NCI-H526 (cell line): ENCODE measurements at regions not wholly inside any gene's neighbourhood (a gene's known extent, or its start where the extent isn't known, plus 50 kb on each side); places are given as distances from the start of the nearest gene placed in this dataset.

Experiments used
- DNase-seq, 2 experiments: peaks; one replicate each; lab custom pipeline; 2025; lab: John Stamatoyannopoulos, UW

- no peak for DNase-seq
Observed at GRCh38 chr4:60020389-60020788, 1179.7 kb upstream of the ADGRL3 start.

DNA sequence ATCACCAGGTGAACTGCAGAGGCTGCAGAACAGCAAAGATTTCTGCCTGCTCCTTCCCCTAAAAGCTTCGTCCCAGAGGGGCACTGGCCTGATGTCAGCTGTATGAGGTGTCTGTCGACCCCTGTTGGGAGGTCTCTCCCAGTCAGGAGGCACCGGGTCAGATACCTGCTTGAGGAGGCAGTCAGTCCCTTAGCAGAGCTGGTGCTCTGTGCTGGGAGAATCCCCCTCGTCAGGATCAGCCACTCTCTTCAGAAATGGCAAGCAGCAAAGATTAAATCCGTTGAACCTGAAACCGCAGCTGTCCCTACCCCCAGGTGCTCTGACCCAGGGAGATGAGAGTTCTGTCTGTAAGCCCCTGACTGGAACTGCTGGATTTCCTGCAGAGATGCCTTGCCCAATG, 1166.3 kb upstream of the ADGRL3 start:
- DNase-seq, result no peak

DNA sequence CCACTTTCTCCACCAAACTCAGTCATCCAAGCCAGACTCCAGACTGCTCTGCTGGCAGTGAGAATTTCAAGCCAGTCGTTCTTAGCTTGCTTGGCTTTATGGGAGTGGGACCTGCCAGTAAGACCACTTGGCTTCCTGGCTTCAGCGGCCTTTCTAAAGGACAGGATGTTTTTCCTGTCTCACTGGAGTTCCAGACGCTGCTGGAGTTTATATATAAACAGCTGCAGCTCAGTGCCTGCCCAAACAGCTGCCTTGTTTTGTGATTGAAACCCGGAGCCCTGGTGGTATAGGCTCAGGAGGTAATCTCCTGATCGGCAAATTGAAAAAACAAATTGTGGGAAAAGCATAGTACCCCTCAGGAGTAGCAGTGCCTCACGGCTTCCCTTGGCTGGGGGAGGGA, 1165.8 kb upstream of the ADGRL3 start:
- no peak for DNase-seq

GRCh38 chr4:60039908-60040307, 1160.2 kb upstream of the ADGRL3 start:
- no peak for DNase-seq

DNA sequence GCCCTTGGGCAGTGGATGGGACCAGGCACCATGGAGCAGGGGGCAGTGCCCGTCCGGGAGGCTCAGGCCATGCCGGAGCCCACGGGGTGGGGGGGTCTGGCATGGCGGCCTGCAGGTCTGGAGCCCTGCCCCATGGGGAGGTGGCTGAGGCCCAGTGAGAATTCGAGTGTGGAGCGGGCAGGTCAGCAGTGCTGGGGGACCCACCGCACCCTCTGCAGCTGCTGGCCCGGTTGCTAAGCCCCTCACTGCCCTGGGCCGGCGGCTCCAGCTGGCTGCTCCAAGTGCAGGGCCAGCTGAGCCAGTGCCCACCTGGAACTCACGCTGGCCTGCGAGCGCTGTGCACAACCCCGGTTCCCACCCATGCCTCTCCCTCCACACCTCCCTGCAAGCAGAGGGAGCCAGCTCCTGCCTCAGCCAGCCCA, 1157.9 kb upstream of the ADGRL3 start:
- DNase-seq, result no peak

GRCh38 chr4:60042941-60043340, 1157.2 kb upstream of the ADGRL3 start:
- no peak for DNase-seq

GRCh38 chr4:60078984-60079383, 1121.1 kb upstream of the ADGRL3 start:
- no peak for DNase-seq

GRCh38 chr4:60081839-60082238, 1118.3 kb upstream of the ADGRL3 start:
- DNase-seq, result no peak

DNA sequence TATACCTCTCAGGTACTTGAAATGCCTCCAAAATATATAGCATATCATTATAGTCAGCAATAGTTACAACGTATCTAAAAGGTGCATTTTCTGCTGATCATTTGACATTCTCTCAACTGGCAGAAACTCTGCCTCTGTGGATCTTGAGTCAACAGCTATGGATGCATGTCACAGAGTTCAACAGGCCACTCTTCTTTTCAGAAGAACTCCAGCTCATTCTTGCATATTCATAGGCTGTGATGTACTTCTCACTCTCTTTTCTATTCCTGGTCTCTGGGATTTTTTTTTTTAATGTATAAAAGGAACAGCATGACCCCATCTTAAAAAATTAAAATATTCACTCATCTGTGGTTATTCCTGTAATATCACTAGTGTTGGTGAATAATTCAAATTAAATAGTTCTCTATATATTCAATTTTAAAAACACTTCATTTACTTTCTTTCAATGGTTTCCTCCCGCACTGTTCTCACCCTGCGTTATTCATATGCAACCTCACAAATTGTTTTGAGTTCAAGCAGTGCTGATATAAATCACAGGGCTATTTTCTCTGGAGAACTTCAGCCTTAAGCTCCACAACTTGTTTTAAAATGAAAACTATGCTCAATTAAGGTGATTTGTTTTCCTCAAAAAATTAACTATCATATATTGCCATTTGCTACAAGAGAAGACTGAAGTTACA, 1111.2 kb upstream of the ADGRL3 start:
- no peak for DNase-seq

DNA sequence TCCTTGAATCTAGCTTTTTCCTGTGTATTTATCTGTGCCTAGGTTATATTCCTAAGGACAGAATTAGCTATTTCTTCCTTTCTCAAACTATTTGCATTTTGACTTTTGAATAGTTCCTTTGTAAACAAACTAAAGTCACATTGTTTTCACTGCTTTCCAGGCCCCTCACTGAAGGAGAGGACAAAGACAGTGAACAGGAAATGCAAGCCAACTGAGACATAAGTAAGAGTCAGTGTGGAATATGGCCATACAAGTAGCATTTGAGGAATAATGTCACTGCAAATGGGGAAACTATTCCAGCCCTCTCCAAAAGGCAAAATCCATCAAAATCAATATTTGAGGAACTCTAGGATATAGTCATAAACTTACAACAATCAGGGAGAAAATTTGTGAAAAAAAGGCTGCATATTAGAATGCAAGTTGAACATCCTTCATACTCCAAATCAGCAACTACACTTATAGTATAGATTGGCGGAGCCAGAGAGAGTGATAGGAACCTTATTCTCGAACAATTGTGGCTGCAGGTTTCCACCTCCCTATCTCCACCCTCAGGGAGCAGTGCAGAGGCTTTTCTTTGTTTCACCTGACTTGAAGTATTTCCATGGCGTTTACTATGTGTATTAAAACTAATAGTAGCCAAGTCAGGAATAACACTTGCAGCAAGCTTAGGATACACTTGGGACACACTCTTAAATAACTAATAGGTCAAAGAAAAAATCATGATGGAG, 1110.4 kb upstream of the ADGRL3 start:
- no peak for DNase-seq

DNA sequence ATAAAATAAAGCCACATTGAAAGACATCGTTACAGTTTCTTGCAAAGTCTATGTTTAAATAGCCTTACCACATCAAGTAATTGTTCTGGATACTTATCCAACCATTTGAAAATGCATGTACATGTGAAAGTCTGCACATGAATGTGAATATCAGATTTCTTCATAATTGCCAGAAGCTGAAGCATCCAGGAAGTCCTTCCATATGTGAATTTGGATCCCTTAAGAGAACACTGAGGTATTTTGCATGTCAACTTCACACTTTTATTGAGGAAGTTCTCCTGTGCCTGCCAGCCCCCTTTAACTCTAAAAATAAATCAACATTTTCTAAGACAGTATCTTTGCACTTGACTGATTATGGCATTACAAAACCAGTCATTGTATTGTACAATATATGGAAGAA, 1103.5 kb upstream of the ADGRL3 start:
- DNase-seq, result no peak

- no peak for DNase-seq
Observed at GRCh38 chr4:60116592-60116991, 1083.5 kb upstream of the ADGRL3 start.

DNA sequence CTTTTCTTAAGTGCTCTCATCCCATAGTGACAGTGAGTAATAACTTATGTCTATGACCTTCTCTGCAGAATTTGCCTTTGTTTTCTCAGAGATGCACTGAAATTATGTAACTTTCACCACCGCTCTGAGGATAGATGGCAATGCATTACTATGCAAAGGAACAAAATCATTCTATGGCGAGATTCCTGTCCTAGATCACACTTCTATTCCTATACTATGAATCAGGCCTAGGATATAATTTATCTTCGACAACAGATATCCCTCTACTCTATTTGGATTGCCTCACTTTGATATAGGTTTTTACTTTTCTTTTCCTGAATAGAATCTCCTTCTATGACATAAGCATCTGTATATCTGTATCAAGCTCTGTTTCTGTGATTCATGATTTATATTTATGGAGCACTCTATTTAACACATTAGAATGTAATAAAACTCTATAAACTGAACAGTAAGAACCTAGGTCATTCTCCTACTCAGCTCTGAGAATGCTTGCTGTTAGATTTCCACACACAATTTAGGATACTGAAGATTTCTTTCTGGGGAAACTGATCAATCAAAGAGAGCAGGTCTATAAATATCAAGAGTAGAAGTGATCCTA, 1082.3 kb upstream of the ADGRL3 start:
- no peak for DNase-seq

GRCh38 chr4:60122820-60123219, 1077.3 kb upstream of the ADGRL3 start:
- DNase-seq, result no peak

DNA sequence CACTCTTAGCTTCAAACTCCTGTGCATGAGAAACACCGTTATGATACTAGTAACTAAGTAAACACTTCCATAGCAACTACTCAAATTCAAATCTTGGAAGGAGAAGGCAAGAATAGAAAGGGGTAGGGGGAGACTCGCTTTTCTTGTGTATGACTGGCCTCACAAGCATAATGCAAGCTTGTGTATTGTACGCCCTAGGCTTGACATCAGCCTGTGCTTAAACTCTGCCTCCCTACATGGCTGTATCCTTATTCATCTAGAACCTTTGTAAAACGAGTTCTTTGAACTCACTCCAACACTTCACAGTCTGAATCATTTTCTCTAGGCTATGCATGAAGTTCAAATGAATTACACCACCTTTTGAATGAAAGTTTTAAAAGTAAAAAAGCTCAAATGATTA, 1071.2 kb upstream of the ADGRL3 start:
- no peak for DNase-seq

DNA sequence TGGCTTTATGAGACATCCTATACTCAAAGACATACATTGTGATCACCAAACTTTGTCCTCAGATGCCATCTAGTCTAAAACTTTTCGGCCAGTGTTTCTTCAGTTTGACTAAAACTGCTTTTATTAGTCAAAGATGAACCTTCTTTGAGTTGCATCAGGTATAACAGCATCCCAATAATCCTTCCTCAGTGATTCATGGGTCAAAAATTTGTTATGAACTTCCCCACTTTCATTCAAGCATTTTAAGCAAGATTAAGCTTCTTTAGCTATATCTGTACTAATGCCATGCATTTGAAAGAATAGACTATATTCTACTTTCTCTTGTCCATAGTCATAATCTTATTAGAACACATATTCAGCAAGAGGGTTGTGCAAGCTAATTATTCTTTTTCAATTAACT, 1070.4 kb upstream of the ADGRL3 start:
- no peak for DNase-seq

DNA sequence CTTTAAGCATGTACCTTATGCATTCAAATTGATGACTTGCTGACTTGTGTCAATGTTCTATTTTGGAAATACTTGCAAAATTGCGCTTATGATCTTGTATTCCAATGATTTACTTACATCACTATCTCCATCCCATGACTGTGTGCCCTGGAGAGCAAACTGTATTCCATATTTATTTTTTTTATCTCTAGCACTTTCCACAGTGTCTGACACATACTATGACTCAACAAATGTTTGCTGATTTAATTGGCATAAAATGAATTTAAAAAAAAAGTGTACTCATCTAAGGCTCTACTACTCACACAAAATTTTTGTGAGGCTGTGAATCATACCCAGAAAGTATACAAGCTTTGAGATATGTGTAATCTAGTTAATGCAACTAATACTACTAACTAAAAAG, 1066.8 kb upstream of the ADGRL3 start:
- no peak for DNase-seq

DNA sequence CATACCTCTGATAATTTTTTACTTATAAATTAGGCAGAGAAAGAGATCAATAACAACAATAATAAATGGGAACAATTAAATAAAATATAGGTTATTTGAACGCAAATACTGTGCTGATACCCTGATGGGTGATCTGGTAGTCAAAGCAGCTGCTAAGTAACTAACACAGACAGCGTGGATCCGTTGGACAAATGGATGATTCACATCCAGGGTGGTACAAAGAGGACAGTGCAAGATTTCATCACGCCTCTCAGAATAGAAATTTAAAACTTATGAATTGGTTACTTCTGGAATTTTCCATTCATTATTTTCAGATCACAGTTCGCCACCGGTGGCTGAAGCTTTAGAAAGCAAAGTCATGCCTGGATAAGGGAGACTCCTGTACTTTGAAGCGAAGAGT, 1066.0 kb upstream of the ADGRL3 start:
- DNase-seq, result no peak

DNA sequence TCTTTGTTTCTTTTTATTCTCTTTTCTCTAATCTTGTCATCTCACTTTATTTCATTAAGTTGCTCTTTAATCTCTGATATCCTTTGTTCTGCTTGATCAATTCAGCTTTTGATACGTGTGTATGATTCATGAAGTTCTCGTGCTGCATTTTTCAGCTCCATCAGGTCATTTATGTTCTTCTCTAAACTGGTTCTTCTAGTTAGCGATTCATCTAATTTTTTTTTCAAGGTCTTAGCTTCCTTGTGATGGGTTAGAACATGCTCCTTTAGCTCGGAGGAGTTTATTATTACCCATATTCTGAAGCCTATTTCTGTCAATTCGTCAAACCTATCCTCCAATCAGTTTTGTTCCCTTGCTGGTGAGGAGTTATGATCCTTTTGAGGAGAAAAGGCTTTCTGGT, 1045.0 kb upstream of the ADGRL3 start:
- DNase-seq, result no peak

DNA sequence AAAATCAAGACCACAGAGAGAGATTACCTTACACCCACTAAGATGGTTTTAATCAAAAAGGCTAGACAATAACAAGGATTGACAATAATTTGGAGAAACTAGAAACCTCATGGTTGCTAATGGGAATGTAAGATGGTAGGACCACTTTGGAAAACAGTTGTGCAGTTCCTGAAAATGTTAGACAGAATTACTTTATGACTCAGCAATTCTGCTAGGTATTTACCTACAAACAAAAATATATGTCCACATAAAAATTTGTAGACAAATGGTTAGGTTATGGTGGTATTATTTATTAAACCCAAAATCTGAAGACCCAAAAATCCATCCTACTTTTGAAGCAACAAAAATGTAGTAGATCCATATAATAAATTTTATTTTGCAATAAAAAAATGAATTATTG, 1027.0 kb upstream of the ADGRL3 start:
- no peak for DNase-seq

- DNase-seq, result no peak
Observed at GRCh38 chr4:60173718-60174117, 1026.4 kb upstream of the ADGRL3 start.

GRCh38 chr4:60175241-60175640, 1024.9 kb upstream of the ADGRL3 start:
- DNase-seq, result no peak

DNA sequence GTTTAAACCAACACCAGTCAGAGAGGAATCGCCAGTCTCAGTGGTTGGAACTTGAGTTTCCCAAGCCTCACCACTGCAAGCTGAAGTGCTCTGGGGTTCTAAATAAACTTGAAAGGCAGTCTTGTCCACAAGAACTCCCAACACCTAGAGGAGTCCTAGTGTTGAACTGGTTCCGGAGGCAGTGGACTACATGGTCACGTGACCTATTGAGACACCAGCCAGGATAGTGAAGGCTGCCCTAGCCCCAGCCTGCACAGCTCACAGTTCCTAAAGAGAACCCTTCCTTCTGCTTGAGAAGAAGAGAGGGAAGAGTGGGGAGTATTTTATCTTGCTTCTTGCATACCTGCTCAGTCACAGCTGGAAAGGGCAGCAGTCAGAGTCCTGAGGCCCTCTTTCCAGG, 1012.7 kb upstream of the ADGRL3 start:
- no peak for DNase-seq

- DNase-seq, result no peak
Observed at GRCh38 chr4:60189286-60189685, 1010.8 kb upstream of the ADGRL3 start.
